ENCODE measurements at regions not wholly inside any gene's neighbourhood (a gene's known extent, or its start where the extent isn't known, plus 50 kb on each side); places are given as distances from the start of the nearest gene placed in this dataset.
"Not testable (repeated sequence)": the region's sequence is repeated elsewhere in the genome, so short reads cannot be mapped to it uniquely, and the experiment has no call there.

DNA sequence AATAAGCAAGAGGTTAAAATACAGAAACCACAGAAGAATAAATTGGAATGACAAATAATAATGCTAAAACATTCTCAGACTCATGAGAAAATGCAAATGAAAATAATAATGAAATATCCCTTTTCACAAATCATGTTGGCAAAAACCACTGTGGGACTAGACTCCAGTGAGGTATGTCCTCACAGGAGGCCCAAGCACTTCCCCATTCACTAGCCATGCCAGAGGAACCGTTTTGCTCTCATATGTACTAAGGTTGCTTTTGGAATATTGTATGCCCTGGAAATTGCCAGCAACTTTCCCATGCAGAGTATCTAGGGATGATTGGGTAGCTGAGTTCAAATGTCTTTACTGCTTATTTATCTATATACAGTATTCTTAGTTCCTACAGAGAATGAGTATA, 106.2 kb upstream of the CHORDC1 start:
- DNase-seq, result no peak

- no peak for DNase-seq
Measured at GRCh38 chr11:90326647-90327046, 103.8 kb upstream of the CHORDC1 start.

DNA sequence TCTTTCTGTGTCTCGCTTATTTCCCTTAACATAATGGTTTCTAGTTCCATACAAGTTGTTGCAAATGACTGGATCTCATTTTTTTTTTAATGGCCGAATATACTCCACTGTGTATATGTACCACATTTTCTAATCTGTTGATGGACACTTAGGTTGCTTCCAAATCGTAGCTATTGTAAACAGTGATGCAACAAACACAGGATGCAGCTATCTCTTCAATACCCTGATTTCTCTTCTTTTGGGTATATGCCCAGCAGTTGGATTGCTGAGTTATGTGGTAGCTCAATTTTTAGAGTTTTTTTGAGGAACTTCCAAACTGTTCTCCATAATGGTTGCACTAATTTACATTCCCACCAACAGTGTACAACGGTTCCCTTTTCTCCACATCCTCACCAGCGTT, 100.4 kb upstream of the CHORDC1 start:
- DNase-seq, result no peak

DNA sequence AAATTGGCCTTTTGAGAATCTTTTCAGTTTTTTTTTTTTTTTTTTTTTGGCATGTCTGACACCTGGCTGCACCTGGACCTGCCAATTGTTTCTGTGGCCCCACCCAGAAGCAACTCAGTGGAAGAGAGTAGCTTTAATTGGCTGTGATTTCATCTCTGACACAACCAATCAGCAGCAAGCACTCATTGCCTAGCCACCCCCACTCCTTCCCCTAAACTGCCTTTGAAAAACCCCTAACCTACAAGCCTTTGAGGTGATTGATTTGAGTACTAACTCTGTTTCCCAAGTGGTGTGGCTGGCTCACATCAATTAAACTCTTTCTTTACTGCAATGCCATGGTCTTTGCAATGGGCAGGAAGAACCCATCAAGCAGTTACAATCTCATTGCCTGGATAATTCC, 98.2 kb upstream of the CHORDC1 start:
- no peak for DNase-seq

GRCh38 chr11:90318651-90319050, 95.8 kb upstream of the CHORDC1 start:
- no peak for DNase-seq

DNA sequence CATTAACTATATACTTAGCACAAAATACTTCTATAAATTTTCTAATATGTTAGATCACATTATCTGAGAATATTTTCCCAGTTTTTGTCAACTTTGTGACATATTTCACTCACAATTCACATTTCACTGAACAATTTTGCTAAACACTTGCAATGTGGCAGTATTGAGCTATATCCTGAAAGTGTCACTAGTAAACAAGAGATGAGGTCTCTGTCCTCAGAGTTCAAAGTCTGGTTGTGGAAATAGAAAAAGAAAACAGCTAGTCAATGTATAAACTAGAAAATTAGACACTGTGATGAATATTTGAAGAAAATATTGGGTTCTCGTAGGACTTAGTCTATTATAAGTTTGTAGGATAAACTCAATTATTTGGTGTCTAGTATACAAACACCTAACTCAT, 87.4 kb upstream of the CHORDC1 start:
- DNase-seq, result no peak

- no peak for DNase-seq
Measured at GRCh38 chr11:90309693-90310092, 86.8 kb upstream of the CHORDC1 start.

- DNase-seq, result no peak
Measured at GRCh38 chr11:90294526-90294925, 71.7 kb upstream of the CHORDC1 start.

DNA sequence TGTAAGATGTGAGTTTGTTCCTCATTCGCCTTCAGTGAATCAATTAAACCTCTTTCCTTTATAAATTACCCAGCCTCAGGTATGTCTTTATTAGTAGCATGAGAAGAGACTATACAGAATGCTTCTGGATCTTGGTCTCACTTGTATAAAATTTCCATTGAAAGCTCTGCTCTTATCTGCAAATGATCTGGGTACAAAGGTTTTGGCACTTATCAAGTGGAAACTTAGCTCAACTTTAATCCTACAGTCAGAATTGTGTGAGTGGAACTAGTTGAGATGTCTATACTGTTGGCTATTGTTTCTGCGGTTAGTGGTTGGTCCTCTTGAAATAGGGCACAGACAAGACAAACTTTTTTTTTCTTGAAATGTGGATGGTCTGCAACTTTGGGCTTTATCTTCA, 71.2 kb upstream of the CHORDC1 start:
- DNase-seq, result no peak

GRCh38 chr11:90288212-90288821, 65.5 kb upstream of the CHORDC1 start:
- no peak for DNase-seq

DNA sequence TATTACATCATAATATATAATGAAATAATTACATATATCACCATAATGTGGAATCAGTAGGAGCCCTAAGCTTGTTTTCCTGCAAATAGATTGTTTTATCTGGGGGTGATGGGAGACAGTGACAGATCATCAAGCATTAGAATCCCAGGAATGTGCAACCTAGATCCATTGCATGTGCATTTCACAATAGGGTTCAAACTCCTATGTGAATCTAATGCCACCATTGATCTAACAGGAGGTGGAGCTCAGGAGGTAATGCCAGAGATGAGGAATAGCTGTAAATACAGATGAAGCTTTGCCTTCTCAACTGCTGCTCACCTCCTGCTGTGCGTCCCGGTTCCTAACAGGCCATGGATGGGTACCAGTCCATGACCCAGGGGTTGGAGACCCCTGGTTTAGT, 63.8 kb upstream of the CHORDC1 start:
- DNase-seq, result no peak

DNA sequence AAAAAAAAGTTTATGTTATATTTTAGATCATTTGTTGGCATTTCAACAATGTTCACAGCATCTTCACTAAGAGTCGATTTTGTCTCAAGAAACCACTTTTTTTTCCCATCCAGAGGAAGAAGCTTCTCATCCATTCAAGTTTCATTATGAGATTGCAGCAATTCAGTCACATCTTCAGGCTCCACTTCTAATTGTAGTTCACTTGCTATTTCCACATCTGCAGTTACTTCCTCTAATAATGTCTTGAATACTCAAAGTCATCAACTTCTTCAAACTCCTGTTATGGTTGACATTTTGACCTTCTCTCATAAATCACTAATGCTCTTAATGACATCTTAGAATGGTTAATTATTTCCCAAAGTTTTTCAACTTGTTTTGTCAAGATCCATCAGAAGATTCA, 61.3 kb upstream of the CHORDC1 start:
- no peak for DNase-seq

DNA sequence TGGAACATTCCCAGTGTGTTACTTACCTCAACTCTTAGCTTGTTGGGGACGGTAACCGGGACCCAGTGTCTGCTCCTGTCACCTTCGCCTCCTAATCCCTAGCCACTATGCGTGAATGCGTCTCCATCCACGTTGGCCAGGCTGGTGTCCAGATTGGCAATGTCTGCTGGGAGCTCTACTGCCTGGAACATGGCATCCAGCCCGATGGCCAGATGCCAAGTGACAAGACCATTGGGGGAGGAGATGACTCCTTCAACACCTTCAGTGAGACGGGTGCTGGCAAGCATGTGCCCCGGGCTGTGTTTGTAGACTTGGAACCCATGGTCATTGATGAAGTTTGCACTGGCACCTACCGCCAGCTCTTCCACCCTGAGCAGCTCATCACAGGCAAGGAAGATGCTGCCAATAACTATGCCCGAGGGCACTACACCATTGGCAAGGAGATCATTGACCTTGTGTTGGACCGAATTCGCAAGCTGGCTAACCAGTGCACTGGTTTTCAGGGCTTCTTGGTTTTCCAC, 59.8 kb upstream of the CHORDC1 start:
- DNase-seq, result not testable (repeated sequence)

- DNase-seq, result no peak
Measured at GRCh38 chr11:90274362-90274761, 51.5 kb upstream of the CHORDC1 start.

Measured in midbrain (tissue), 1 donor.